Endothelial cell of umbilical vein (primary cell): ENCODE measurements at regions not wholly inside any gene's neighbourhood (a gene's known extent, or its start where the extent isn't known, plus 50 kb on each side); places are given as distances from the start of the nearest gene placed in this dataset.

Source experiments
- BruUV-seq: library from RNA; stranded (reverse); fragments of 400-500 nt; replicated peaks from 2 replicates; lab custom pipeline; 2021; lab: Mats Ljungman, UMichigan
- CTCF ChIA-PET: fragments of 300-600, 350-600 bp; sonication (Branson Sonifier 250); formaldehyde crosslinking; loops from one replicate; lab custom pipeline; 2021; ENCODE audit warnings: antibody characterized with exemption, inconsistent platforms; lab: Charles Lee
- POLR2A ChIA-PET: fragments of 300-600, 350-600 bp; sonication (Branson Sonifier 250); formaldehyde crosslinking; loops from one replicate; lab custom pipeline; 2021; ENCODE audit warnings: antibody characterized with exemption, inconsistent platforms; lab: Charles Lee
- DNase-seq: peaks from one replicate; pipeline ENCODE4 v3.0.0-alpha.2; 2011; ENCODE audit warnings: low read depth, low spot score
- FAIRE-seq: peaks from 2 replicates; lab custom pipeline; 2011; peaks lifted over from hg19 to GRCh38; lab: Jason Lieb, UNC
- H2AFZ ChIP-seq: 2 replicates; pipeline ENCODE4 v1.6.0; 2012; ENCODE audit warnings: low read depth, low read length, control low read depth, inconsistent platforms
- H3K27ac ChIP-seq: 2 replicates; pipeline ENCODE4 v1.5.1; 2011; ENCODE audit warnings: low read depth, mild to moderate bottlenecking, control low read depth, low read length, moderate library complexity; ENCODE audit not compliant: insufficient read depth
- H3K27me3 ChIP-seq, 2 experiments: 2 replicates each; pipeline versions ENCODE4 v1.6.0 to v1.6.1; 2011; ENCODE audit warnings: low read length in 2 of 2, mixed read lengths in 1 of 2; ENCODE audit not compliant: control insufficient read depth in 2 of 2, insufficient read depth in 2 of 2
- H3K36me3 ChIP-seq, 2 experiments: 2 replicates in 1 of 2; 3 replicates in 1 of 2; pipeline ENCODE4 v1.5.1; 2011; ENCODE audit warnings: low read length in 2 of 2, mild to moderate bottlenecking in 1 of 2, moderate library complexity in 1 of 2; ENCODE audit not compliant: control insufficient read depth in 2 of 2, insufficient read depth in 2 of 2; ENCODE audit errors: extremely low read depth in 1 of 2
- H3K4me1 ChIP-seq: 3 replicates; pipeline ENCODE4 v1.5.1; 2011; ENCODE audit warnings: mild to moderate bottlenecking, low read length; ENCODE audit not compliant: control insufficient read depth, insufficient read depth; ENCODE audit errors: extremely low read depth
- H3K4me2 ChIP-seq: 2 replicates; pipeline ENCODE4 v1.6.1; 2011; ENCODE audit warnings: low read length, control low read depth, mixed read lengths; ENCODE audit not compliant: insufficient read depth
- H3K4me3 ChIP-seq, 3 experiments: fragments of 200-600 bp in 1 of 3; sonication (generic), shearing (Covaris generic) in 1 of 3; replicated peaks in 1 of 3; 2 replicates each; pipeline ENCODE4 v1.5.1; 2011 to 2016; ENCODE audit warnings: control low read depth in 3 of 3, low read length in 3 of 3, mild to moderate bottlenecking in 2 of 3, inconsistent platforms in 1 of 3, low read depth in 1 of 3, moderate library complexity in 1 of 3; ENCODE audit not compliant: insufficient read depth in 1 of 3
- H3K79me2 ChIP-seq: 2 replicates; pipeline ENCODE4 v1.6.0; 2012; ENCODE audit warnings: low read length, inconsistent platforms; ENCODE audit not compliant: control insufficient read depth, insufficient read depth
- H3K9ac ChIP-seq: replicated peaks from 2 replicates; pipeline ENCODE3; 2011; ENCODE audit warnings: low read length, control low read depth; ENCODE audit not compliant: insufficient read depth; ENCODE audit errors: extremely low read depth
- H3K9me1 ChIP-seq: replicated peaks from 3 replicates; pipeline ENCODE4 v1.6.0; 2011; ENCODE audit warnings: mild to moderate bottlenecking, low read length; ENCODE audit not compliant: control insufficient read depth, insufficient read depth; ENCODE audit errors: extremely low read depth
- H3K9me3 ChIP-seq: replicated peaks from 2 replicates; pipeline ENCODE4 v1.5.1; 2012; ENCODE audit warnings: low read length, inconsistent platforms; ENCODE audit not compliant: control insufficient read depth, insufficient read depth
- H4K20me1 ChIP-seq: replicated peaks from 2 replicates; pipeline ENCODE3; 2011; ENCODE audit warnings: mild to moderate bottlenecking, low read length; ENCODE audit not compliant: control insufficient read depth, insufficient read depth; ENCODE audit errors: extremely low read depth
- FOS ChIP-seq: IDR thresholded peaks from 2 replicates; pipeline ENCODE4 v1.6.1; 2011; ENCODE audit warnings: mild to moderate bottlenecking, low read length, moderate library complexity, borderline replicate concordance; ENCODE audit not compliant: insufficient read depth
- GATA2 ChIP-seq: IDR thresholded peaks from 2 replicates; pipeline ENCODE4 v1.7.0; 2011; ENCODE audit warnings: low read depth, mild to moderate bottlenecking, moderate library complexity, mixed read lengths, low read length; ENCODE audit not compliant: insufficient read length, insufficient read depth
- POLR2AphosphoS5 ChIP-seq: IDR thresholded peaks from 2 replicates; pipeline ENCODE4 v1.6.1; 2012; ENCODE audit warnings: low read depth, mild to moderate bottlenecking, control low read depth, low read length, moderate library complexity; ENCODE audit not compliant: insufficient read depth
- dilution Hi-C: fragments of 300-500 bp; cut with MboI; formaldehyde crosslinking; loops from one replicate; pipeline ENCODE4 v1.15.0; 2019; ENCODE audit warnings: low sequenced_read_pairs; ENCODE audit not compliant: extremely low pct_ligation_motif_present
- intact Hi-C: fragments of 100-400 bp; cut with micrococcal nuclease; formaldehyde crosslinking; loops from one replicate; pipeline ENCODE4 v1.10.0; 2022
- TF ChIP-seq, protein P1 (sequence below): IDR thresholded peaks from 2 replicates; pipeline ENCODE4 v1.6.1; 2011; ENCODE audit not compliant: insufficient read depth, insufficient read length

DNA sequence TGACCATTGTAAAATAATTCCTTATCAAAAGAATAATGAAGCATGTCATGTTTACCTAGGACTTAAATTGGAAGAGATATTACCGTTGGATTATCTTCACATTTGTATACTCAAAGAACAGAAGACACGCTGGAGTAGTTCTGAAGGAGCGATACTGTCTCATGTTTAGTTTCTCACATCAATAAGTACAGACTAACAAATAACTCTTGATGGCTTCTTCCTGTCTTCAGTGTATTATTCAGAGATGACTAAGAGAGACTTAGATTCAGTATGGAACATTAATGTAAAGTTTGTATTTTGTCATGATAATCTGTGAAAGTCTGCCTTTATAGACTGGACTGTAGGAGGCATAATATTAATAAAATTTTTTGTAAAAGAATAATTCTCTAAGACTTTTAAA is 72.7 kb downstream of the SPRY1 start:
- no TSS peak for BruUV-seq
- H4K20me1 ChIP-seq, result no peaks in the 10 kb centered on the region
- no peak overlapping the region for H3K9ac ChIP-seq
- H3K4me3 ChIP-seq, result no peak overlapping the region
- dilution Hi-C loops, result no loop called here
- H3K36me3 ChIP-seq, result no peaks in the 10 kb centered on the region
- H2AFZ ChIP-seq, result no peak overlapping the region
- no peaks in the 10 kb centered on the region for H3K4me1 ChIP-seq
- H3K9me1 ChIP-seq, result no peaks in the 10 kb centered on the region
- FAIRE-seq (no peak), DNase-seq (no peak)
- H3K27me3 ChIP-seq, result peaks cover 0 to 2% of the 10 kb centered on the region in 2 experiments
- H3K4me2 ChIP-seq, result no peak overlapping the region
- no peaks in the 10 kb centered on the region for H3K79me2 ChIP-seq
- intact Hi-C loops, result no loop called here
- no peak overlapping the region for H3K27ac ChIP-seq
- ChIA-PET POLR2A (no interaction called here), CTCF (no interaction called here)
- H3K9me3 ChIP-seq, result no peaks in the 10 kb centered on the region
- TF ChIP-seq, protein P1, sequence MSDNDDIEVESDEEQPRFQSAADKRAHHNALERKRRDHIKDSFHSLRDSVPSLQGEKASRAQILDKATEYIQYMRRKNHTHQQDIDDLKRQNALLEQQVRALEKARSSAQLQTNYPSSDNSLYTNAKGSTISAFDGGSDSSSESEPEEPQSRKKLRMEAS, result no peak
- peak; percentile 19 for TF ChIP-seq FOS

DNA sequence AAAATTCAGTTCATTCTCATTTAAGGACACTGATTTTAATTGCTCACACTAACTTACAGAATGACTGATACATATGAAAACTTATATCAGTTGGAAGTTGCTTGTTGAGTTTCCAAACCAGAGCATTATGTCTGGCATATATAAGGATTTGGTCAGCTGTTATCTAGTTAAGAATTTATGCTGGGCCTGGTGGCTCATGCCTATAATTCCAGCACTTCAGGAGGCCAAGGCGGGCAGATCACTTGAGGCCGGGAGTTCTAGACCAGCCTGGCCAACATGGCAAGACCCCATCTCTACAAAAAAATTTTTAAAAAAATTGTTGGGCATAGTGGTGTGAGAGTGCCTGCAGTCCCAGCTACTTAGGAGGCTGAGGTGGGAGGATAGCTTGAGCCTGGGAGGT is 73.1 kb downstream of the SPRY1 start:
- no peak for FAIRE-seq
- POLR2A ChIA-PET, result no interaction called here
- no peak for TF ChIP-seq POLR2AphosphoS5
- no peak for TF ChIP-seq GATA2

More for the DNA sequence above, 73.1 kb downstream of the SPRY1 start:
- no peak overlapping the region for H3K4me3 ChIP-seq
- no peak overlapping the region for H3K9ac ChIP-seq
- CTCF ChIA-PET, result no interaction called here
- BruUV-seq, result no TSS peak
- H3K27me3 ChIP-seq, result peaks cover 0 to 2% of the 10 kb centered on the region in 2 experiments
- no peaks in the 10 kb centered on the region for H4K20me1 ChIP-seq
- no peaks in the 10 kb centered on the region for H3K9me1 ChIP-seq
- H3K4me1 ChIP-seq, result no peaks in the 10 kb centered on the region
- intact Hi-C loops, result no loop called here
- H3K4me2 ChIP-seq, result no peak overlapping the region
- H3K36me3 ChIP-seq, result no peaks in the 10 kb centered on the region
- H2AFZ ChIP-seq, result no peak overlapping the region
- H3K9me3 ChIP-seq, result no peaks in the 10 kb centered on the region
- no peaks in the 10 kb centered on the region for H3K79me2 ChIP-seq
- H3K27ac ChIP-seq, result no peak overlapping the region
- dilution Hi-C loops, result no loop called here
- DNase-seq, result no peak
